ENCODE measurements at regions not wholly inside any gene's neighbourhood (a gene's known extent, or its start where the extent isn't known, plus 50 kb on each side); places are given as distances from the start of the nearest gene placed in this dataset.
A peak's percentile ranks its signal among the peaks of the same experiment; 100 is the strongest.

DNA sequence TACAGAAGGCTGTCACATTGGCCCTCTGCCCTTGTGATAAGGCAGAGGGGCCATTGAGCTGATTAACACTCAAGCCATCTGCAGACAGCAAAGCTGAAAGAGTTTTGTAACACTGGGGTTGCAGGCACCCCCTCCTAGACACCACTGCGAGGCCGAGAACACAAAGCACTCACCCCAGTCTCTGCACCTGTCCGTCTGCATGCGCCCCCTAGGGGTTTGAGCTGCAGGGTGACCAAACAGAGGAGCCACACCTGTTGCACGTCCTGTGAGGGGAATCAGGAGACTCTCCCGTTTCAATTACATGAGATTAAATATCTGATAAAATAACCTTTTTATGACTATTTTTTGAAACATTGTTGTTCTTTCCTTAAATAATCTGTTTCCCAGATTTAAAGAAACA, 1180.4 kb downstream of the CDH9 start:
- no peaks in the 10 kb centered on the region for H3K36me3 ChIP-seq
- H3K4me3 ChIP-seq = no peak overlapping the region
- H3K9me3 ChIP-seq = peaks cover 0 to 18% (median 0%) of the 10 kb centered on the region in 12 donors
- H3K4me1 ChIP-seq = no peaks in the 10 kb centered on the region
- intact Hi-C loops (cut with DNase I) = no loop called here
- TF ChIP-seq, protein P1, sequence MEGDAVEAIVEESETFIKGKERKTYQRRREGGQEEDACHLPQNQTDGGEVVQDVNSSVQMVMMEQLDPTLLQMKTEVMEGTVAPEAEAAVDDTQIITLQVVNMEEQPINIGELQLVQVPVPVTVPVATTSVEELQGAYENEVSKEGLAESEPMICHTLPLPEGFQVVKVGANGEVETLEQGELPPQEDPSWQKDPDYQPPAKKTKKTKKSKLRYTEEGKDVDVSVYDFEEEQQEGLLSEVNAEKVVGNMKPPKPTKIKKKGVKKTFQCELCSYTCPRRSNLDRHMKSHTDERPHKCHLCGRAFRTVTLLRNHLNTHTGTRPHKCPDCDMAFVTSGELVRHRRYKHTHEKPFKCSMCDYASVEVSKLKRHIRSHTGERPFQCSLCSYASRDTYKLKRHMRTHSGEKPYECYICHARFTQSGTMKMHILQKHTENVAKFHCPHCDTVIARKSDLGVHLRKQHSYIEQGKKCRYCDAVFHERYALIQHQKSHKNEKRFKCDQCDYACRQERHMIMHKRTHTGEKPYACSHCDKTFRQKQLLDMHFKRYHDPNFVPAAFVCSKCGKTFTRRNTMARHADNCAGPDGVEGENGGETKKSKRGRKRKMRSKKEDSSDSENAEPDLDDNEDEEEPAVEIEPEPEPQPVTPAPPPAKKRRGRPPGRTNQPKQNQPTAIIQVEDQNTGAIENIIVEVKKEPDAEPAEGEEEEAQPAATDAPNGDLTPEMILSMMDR (IDR thresholded peaks at IDR 0.05) = peak in 1 of 12 donors; percentile 6
- TF ChIP-seq POLR2A (IDR thresholded peaks at IDR 0.05) = no peak
- WGBS, 4 donors = 29 to 54% (median 37%) methylated on average over 6 of the region's 6 CpGs
- ATAC-seq (no peak), DNase-seq (no peak)
- no peak overlapping the region for H3K27ac ChIP-seq
- no peaks in the 10 kb centered on the region for H3K27me3 ChIP-seq

DNA sequence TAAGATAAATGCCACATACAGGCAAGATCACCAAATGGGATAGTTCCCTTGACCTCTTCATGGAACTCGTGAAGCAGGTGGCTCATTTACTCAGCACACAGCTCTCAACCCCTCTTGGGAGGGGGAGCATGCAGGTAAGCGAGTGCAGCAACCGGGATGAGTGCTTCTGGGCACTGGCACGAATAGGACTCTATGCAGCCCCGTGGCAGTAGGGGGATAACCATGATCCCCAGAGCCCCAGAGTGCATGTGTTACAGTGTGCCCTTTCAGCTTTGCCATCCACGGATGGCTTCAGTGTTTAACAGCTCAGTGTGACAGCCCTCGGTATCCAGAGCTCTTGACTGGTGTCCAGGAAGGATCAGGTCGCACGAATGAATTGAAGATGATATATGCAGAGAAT, 1187.1 kb downstream of the CDH9 start:
- no peak for ATAC-seq
- intact Hi-C loops (cut with DNase I) = no loop called here
- Histone ChIP-seq H3K9me3 (peaks cover 0 to 7% (median 0%) of the 10 kb centered on the region in 12 donors), H3K36me3 (no peaks in the 10 kb centered on the region), H3K27me3 (no peaks in the 10 kb centered on the region), H3K27ac (no peak overlapping the region), H3K4me1 (no peaks in the 10 kb centered on the region), H3K4me3 (no peak overlapping the region)
- 64 to 72% (median 70%) methylated on average over 7 to 9 of the region's 9 CpGs for WGBS, 4 donors
- no peak for DNase-seq
- TF ChIP-seq POLR2A (IDR thresholded peaks at IDR 0.05) = no peak
- TF ChIP-seq, protein P1 (IDR thresholded peaks at IDR 0.05) = no peak

DNA sequence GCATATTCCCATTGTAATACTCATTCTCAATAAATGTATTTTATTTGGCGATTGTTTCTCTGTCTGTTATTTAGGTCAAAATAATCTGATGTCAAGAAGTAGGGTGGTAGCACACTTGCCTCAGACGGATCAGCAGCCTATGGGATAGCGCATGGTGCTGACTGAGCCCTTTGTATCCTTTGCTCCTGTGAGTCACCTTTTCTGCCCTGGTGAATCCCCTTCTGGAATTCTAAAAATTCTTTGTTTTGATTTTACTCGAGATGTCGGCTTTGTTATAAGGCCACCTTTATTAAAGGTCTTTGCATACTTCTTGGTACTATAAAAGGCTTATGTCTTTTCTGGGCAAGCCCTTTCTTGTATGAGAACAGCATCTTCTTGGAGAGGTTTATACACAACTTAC, 1187.8 kb downstream of the CDH9 start:
- Histone ChIP-seq H3K27ac (no peak overlapping the region), H3K27me3 (no peaks in the 10 kb centered on the region), H3K4me3 (no peak overlapping the region), H3K9me3 (peaks cover 0 to 14% (median 3%) of the 10 kb centered on the region in 12 donors), H3K4me1 (no peaks in the 10 kb centered on the region), H3K36me3 (no peaks in the 10 kb centered on the region)
- TF ChIP-seq, protein P1 (IDR thresholded peaks at IDR 0.05) = no peak
- no peak for TF ChIP-seq POLR2A (IDR thresholded peaks at IDR 0.05)
- no peak for ATAC-seq
- DNase-seq = no peak
- 63 to 69% (median 66%) methylated on average over 5 of the region's 5 CpGs for WGBS, 4 donors
- intact Hi-C loops (cut with DNase I) = no loop called here

DNA sequence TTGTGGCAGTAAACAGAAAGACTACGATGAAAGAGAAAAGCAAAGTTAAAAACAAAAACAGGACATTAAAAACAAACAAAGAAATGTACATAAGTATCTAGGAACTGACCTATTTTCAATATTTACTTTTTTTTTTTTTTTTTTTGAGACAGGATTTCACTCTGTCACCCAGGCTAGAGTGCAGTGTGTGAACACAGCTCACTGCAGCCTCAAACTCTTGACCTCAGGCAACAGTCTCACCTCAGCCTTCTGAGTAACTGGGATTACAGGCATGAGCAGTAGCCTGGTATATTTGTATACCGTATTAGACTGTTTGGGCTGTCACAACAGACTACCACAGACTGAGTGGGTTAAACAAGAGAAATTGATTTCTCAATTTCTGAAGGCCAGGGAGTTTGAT, 1189.1 kb downstream of the CDH9 start:
- no peak for ATAC-seq
- intact Hi-C loops (cut with DNase I) = no loop called here
- no peak overlapping the region for H3K27ac ChIP-seq
- no peak for DNase-seq
- H3K4me3 ChIP-seq = no peak overlapping the region
- WGBS, 4 donors = 67 to 81% (median 76%) methylated on average over 2 of the region's 2 CpGs
- H3K36me3 ChIP-seq = no peaks in the 10 kb centered on the region
- no peaks in the 10 kb centered on the region for H3K4me1 ChIP-seq
- peaks cover 0 to 22% (median 12%) of the 10 kb centered on the region in 12 donors for H3K9me3 ChIP-seq
- TF ChIP-seq, protein P1 (IDR thresholded peaks at IDR 0.05) = no peak
- TF ChIP-seq POLR2A (IDR thresholded peaks at IDR 0.05) = no peak
- H3K27me3 ChIP-seq = no peaks in the 10 kb centered on the region

Measured in heart left ventricle (tissue), 16 donors.